Activated naive CD4-positive, alpha-beta T cell treated with anti-CD3 and anti-CD28 coated beads, Interleukin-2, amount 50 U/mL, for 24 hours (primary cell): ENCODE measurements at regions not wholly inside any gene's neighbourhood (a gene's known extent, or its start where the extent isn't known, plus 50 kb on each side); places are given as distances from the start of the nearest gene placed in this dataset.
"Not testable (repeated sequence)": the region's sequence is repeated elsewhere in the genome, so short reads cannot be mapped to it uniquely, and the experiment has no call there.

Source experiments
- H3K27ac Mint-ChIP-seq: one replicate; pipeline ENCODE4 v1.8.0; 2021; ENCODE audit warnings: mild to moderate bottlenecking, mixed read lengths
- H3K27me3 Mint-ChIP-seq: one replicate; pipeline ENCODE4 v1.8.0; 2021; ENCODE audit warnings: mixed read lengths
- H3K36me3 Mint-ChIP-seq: one replicate; pipeline ENCODE4 v1.8.0; 2021; ENCODE audit warnings: mixed read lengths
- H3K4me1 Mint-ChIP-seq: one replicate; pipeline ENCODE4 v1.8.0; 2021; ENCODE audit warnings: mixed read lengths
- H3K4me3 Mint-ChIP-seq: one replicate; pipeline ENCODE4 v1.8.0; 2021; ENCODE audit warnings: mild to moderate bottlenecking, mixed read lengths
- H3K9me3 Mint-ChIP-seq: one replicate; pipeline ENCODE4 v1.8.0; 2021; ENCODE audit warnings: mixed read lengths

GRCh38 chr3:75180945-75181298, 483.2 kb upstream of the FRG2C start:
- Mint-ChIP-seq H3K9me3 (no peaks in the 10 kb centered on the region), H3K27me3 (peaks cover 7% of the 10 kb centered on the region), H3K36me3 (no peaks in the 10 kb centered on the region), H3K4me1 (no peaks in the 10 kb centered on the region), H3K27ac (no peak overlapping the region), H3K4me3 (no peak overlapping the region)

- H3K9me3 Mint-ChIP-seq, result no peaks in the 10 kb centered on the region
- no peak overlapping the region for H3K27ac Mint-ChIP-seq
- H3K4me1 Mint-ChIP-seq, result no peaks in the 10 kb centered on the region
- H3K4me3 Mint-ChIP-seq, result no peak overlapping the region
- H3K36me3 Mint-ChIP-seq, result no peaks in the 10 kb centered on the region
- H3K27me3 Mint-ChIP-seq, result peaks cover 2% of the 10 kb centered on the region
Measured at GRCh38 chr3:75188962-75189361, 475.2 kb upstream of the FRG2C start.

- H3K4me1 Mint-ChIP-seq, result no peaks in the 10 kb centered on the region
- H3K27me3 Mint-ChIP-seq, result peaks cover 2% of the 10 kb centered on the region
- H3K27ac Mint-ChIP-seq, result no peak overlapping the region
- no peaks in the 10 kb centered on the region for H3K9me3 Mint-ChIP-seq
- no peak overlapping the region for H3K4me3 Mint-ChIP-seq
- H3K36me3 Mint-ChIP-seq, result no peaks in the 10 kb centered on the region
Measured at GRCh38 chr3:75192146-75192616, 471.9 kb upstream of the FRG2C start.

- H3K36me3 Mint-ChIP-seq, result no peaks in the 10 kb centered on the region
- H3K27me3 Mint-ChIP-seq, result peaks cover 2% of the 10 kb centered on the region
- H3K27ac Mint-ChIP-seq, result no peak overlapping the region
- no peak overlapping the region for H3K4me3 Mint-ChIP-seq
- H3K9me3 Mint-ChIP-seq, result no peaks in the 10 kb centered on the region
- no peaks in the 10 kb centered on the region for H3K4me1 Mint-ChIP-seq
Measured at GRCh38 chr3:75193797-75194196, 470.3 kb upstream of the FRG2C start.

- not testable (repeated sequence) for H3K27me3 Mint-ChIP-seq, H3K4me1 Mint-ChIP-seq, H3K27ac Mint-ChIP-seq, H3K36me3 Mint-ChIP-seq, H3K4me3 Mint-ChIP-seq, H3K9me3 Mint-ChIP-seq
Measured at GRCh38 chr3:75214332-75214731, 449.8 kb upstream of the FRG2C start.

GRCh38 chr3:75218577-75218976, 445.6 kb upstream of the FRG2C start:
- Mint-ChIP-seq H3K9me3 (no peaks in the 10 kb centered on the region), H3K4me1 (no peaks in the 10 kb centered on the region), H3K4me3 (no peak overlapping the region), H3K27ac (no peak overlapping the region), H3K27me3 (peaks cover 2% of the 10 kb centered on the region), H3K36me3 (no peaks in the 10 kb centered on the region)

GRCh38 chr3:75220932-75221331, 443.2 kb upstream of the FRG2C start:
- Mint-ChIP-seq H3K4me3 (no peak overlapping the region), H3K9me3 (no peaks in the 10 kb centered on the region)

GRCh38 chr3:75224412-75224811, 439.7 kb upstream of the FRG2C start:
- Mint-ChIP-seq H3K4me3 (no peak overlapping the region), H3K9me3 (no peaks in the 10 kb centered on the region), H3K4me1 (no peaks in the 10 kb centered on the region), H3K27ac (no peak overlapping the region), H3K27me3 (peaks cover 4% of the 10 kb centered on the region), H3K36me3 (no peaks in the 10 kb centered on the region)

More at GRCh38 chr3:75220932-75221331, 443.2 kb upstream of the FRG2C start:
- Mint-ChIP-seq H3K4me1 (no peaks in the 10 kb centered on the region), H3K27ac (no peak overlapping the region), H3K36me3 (no peaks in the 10 kb centered on the region), H3K27me3 (peaks cover 2% of the 10 kb centered on the region)

- Mint-ChIP-seq H3K9me3 (no peaks in the 10 kb centered on the region), H3K36me3 (no peaks in the 10 kb centered on the region), H3K4me3 (no peak overlapping the region), H3K4me1 (no peaks in the 10 kb centered on the region), H3K27ac (no peak overlapping the region), H3K27me3 (peaks cover 10% of the 10 kb centered on the region)
Measured at GRCh38 chr3:75232216-75232615, 431.9 kb upstream of the FRG2C start.

- H3K27me3 Mint-ChIP-seq, result peaks cover 8% of the 10 kb centered on the region
- H3K27ac Mint-ChIP-seq, result no peak overlapping the region
- no peak overlapping the region for H3K4me3 Mint-ChIP-seq
- no peaks in the 10 kb centered on the region for H3K9me3 Mint-ChIP-seq
- H3K4me1 Mint-ChIP-seq, result no peaks in the 10 kb centered on the region
- H3K36me3 Mint-ChIP-seq, result no peaks in the 10 kb centered on the region
Measured at GRCh38 chr3:75235631-75236030, 428.5 kb upstream of the FRG2C start.

GRCh38 chr3:75237053-75237452, 427.1 kb upstream of the FRG2C start:
- Mint-ChIP-seq H3K9me3 (no peaks in the 10 kb centered on the region), H3K27me3 (peaks cover 7% of the 10 kb centered on the region), H3K36me3 (no peaks in the 10 kb centered on the region), H3K4me1 (peaks cover 3% of the 10 kb centered on the region), H3K4me3 (no peak overlapping the region), H3K27ac (no peak overlapping the region)

GRCh38 chr3:75237477-75237876, 426.7 kb upstream of the FRG2C start:
- no peak overlapping the region for H3K27ac Mint-ChIP-seq
- peaks cover 3% of the 10 kb centered on the region for H3K4me1 Mint-ChIP-seq
- no peaks in the 10 kb centered on the region for H3K9me3 Mint-ChIP-seq
- no peak overlapping the region for H3K4me3 Mint-ChIP-seq
- H3K27me3 Mint-ChIP-seq, result peaks cover 7% of the 10 kb centered on the region
- no peaks in the 10 kb centered on the region for H3K36me3 Mint-ChIP-seq

GRCh38 chr3:75241226-75241962, 422.7 kb upstream of the FRG2C start:
- not testable (repeated sequence) for H3K27ac Mint-ChIP-seq, H3K36me3 Mint-ChIP-seq, H3K9me3 Mint-ChIP-seq, H3K27me3 Mint-ChIP-seq, H3K4me3 Mint-ChIP-seq, H3K4me1 Mint-ChIP-seq

- H3K9me3 Mint-ChIP-seq, result no peaks in the 10 kb centered on the region
Measured at GRCh38 chr3:75242012-75242735, 422.0 kb upstream of the FRG2C start.

GRCh38 chr3:75248974-75249373, 415.2 kb upstream of the FRG2C start:
- H3K27me3 Mint-ChIP-seq, result no peaks in the 10 kb centered on the region
- H3K9me3 Mint-ChIP-seq, result no peaks in the 10 kb centered on the region
- peaks cover 10% of the 10 kb centered on the region for H3K4me1 Mint-ChIP-seq
- H3K36me3 Mint-ChIP-seq, result no peaks in the 10 kb centered on the region
- H3K4me3 Mint-ChIP-seq, result no peak overlapping the region
- no peak overlapping the region for H3K27ac Mint-ChIP-seq

More at GRCh38 chr3:75242012-75242735, 422.0 kb upstream of the FRG2C start:
- Mint-ChIP-seq H3K4me1 (peaks cover 3% of the 10 kb centered on the region), H3K27me3 (no peaks in the 10 kb centered on the region), H3K27ac (no peak overlapping the region), H3K36me3 (no peaks in the 10 kb centered on the region), H3K4me3 (no peak overlapping the region)

GRCh38 chr3:75254685-75255084, 409.4 kb upstream of the FRG2C start:
- Mint-ChIP-seq H3K36me3 (no peaks in the 10 kb centered on the region), H3K27me3 (no peaks in the 10 kb centered on the region), H3K27ac (no peak overlapping the region), H3K9me3 (no peaks in the 10 kb centered on the region), H3K4me1 (no peaks in the 10 kb centered on the region), H3K4me3 (no peak overlapping the region)
